GM12873 (cell line): ENCODE measurements at regions not wholly inside any gene's neighbourhood (a gene's known extent, or its start where the extent isn't known, plus 50 kb on each side); places are given as distances from the start of the nearest gene placed in this dataset.

Experiments
- CTCF ChIP-seq: IDR thresholded peaks from 2 replicates; pipeline ENCODE4 v1.5.1; 2012; ENCODE audit warnings: low read depth, mild to moderate bottlenecking, moderate library complexity, low read length, control low read depth; ENCODE audit not compliant: insufficient read depth; ENCODE audit errors: missing control alignments

- TF ChIP-seq CTCF: no peak
Measured at GRCh38 chr12:106006940-106007339, 131.8 kb downstream of the NUAK1 start.

GRCh38 chr12:106010741-106011140 lies 128.0 kb downstream of the NUAK1 start:
- TF ChIP-seq CTCF: no peak
